Osteoblast (primary cell): ENCODE measurements at regions not wholly inside any gene's neighbourhood (a gene's known extent, or its start where the extent isn't known, plus 50 kb on each side); places are given as distances from the start of the nearest gene placed in this dataset.

Source experiments
- DNase-seq: peaks from one replicate; pipeline ENCODE4 v3.0.0; 2011; ENCODE audit warnings: low spot score, mixed read lengths; ENCODE audit not compliant: insufficient read length; ENCODE audit errors: missing footprints
- H2AFZ ChIP-seq: 2 replicates; pipeline ENCODE4 v1.6.0; 2011; ENCODE audit warnings: mild to moderate bottlenecking, low read length
- H3K27ac ChIP-seq: 2 replicates; pipeline ENCODE4 v1.5.1; 2011; ENCODE audit warnings: mild to moderate bottlenecking, low read depth, low read length, moderate library complexity
- H3K27me3 ChIP-seq: 2 replicates; pipeline ENCODE4 v1.6.0; 2012; ENCODE audit warnings: mild to moderate bottlenecking, control low read depth, inconsistent platforms, low read length, moderate library complexity; ENCODE audit not compliant: insufficient read depth
- H3K36me3 ChIP-seq: 2 replicates; pipeline ENCODE4 v1.5.1; 2011; ENCODE audit warnings: mild to moderate bottlenecking, low read length, control low read depth, moderate library complexity; ENCODE audit not compliant: insufficient read depth
- H3K4me1 ChIP-seq: 2 replicates; pipeline ENCODE4 v1.5.1; 2011; ENCODE audit warnings: mild to moderate bottlenecking, low read length, control low read depth, moderate library complexity; ENCODE audit not compliant: insufficient read depth
- H3K4me2 ChIP-seq: 2 replicates; pipeline ENCODE4 v1.6.0; 2011; ENCODE audit warnings: mild to moderate bottlenecking, low read length; ENCODE audit not compliant: insufficient read depth
- H3K4me3 ChIP-seq: fragments of 200-600 bp; sonication (generic); 3 replicates; pipeline ENCODE4 v1.5.1; 2012; ENCODE audit warnings: mild to moderate bottlenecking, low read length, inconsistent platforms; ENCODE audit not compliant: insufficient read depth
- H3K79me2 ChIP-seq: 2 replicates; pipeline ENCODE4 v1.6.0; 2012; ENCODE audit warnings: mild to moderate bottlenecking, low read length, control low read depth, inconsistent platforms; ENCODE audit not compliant: insufficient read depth
- H3K9me3 ChIP-seq: 2 replicates; pipeline ENCODE4 v1.5.1; 2011; ENCODE audit warnings: low read depth, low read length, control low read depth
- H4K20me1 ChIP-seq: 2 replicates; pipeline ENCODE4 v1.6.0; 2012; ENCODE audit warnings: mild to moderate bottlenecking, low read length, control low read depth; ENCODE audit not compliant: insufficient read depth
- TF ChIP-seq, protein P1 (sequence below): IDR thresholded peaks from 2 replicates; pipeline ENCODE4 v1.5.1; 2011; ENCODE audit warnings: mild to moderate bottlenecking, low read depth, low read length, moderate library complexity; ENCODE audit errors: extremely low read depth

DNA sequence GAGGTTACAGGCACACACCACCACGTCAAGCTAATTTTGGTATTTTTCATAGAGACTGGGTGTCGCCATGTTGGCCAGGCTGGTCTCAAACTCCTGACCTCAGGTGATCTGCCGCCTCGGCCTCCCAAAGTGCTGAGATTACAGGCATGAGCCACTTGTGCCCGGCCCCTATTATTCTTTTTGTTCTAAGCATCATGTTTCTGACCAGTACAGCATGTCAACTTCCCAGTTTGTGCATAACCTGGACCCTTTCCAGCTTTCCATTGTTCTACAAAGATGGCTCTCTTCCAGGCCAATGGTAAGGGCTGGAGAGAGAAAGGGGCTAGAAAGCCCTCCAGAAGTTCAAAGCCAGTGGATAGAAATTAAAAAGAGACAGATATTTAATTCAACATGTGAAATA lies 91.3 kb upstream of the TNFAIP3 start:
- no peak overlapping the region for H3K4me3 ChIP-seq
- H3K27ac ChIP-seq: no peak overlapping the region
- peaks cover 9% of the 10 kb centered on the region for H3K4me1 ChIP-seq
- no peak overlapping the region for H3K4me2 ChIP-seq
- TF ChIP-seq, protein P1, sequence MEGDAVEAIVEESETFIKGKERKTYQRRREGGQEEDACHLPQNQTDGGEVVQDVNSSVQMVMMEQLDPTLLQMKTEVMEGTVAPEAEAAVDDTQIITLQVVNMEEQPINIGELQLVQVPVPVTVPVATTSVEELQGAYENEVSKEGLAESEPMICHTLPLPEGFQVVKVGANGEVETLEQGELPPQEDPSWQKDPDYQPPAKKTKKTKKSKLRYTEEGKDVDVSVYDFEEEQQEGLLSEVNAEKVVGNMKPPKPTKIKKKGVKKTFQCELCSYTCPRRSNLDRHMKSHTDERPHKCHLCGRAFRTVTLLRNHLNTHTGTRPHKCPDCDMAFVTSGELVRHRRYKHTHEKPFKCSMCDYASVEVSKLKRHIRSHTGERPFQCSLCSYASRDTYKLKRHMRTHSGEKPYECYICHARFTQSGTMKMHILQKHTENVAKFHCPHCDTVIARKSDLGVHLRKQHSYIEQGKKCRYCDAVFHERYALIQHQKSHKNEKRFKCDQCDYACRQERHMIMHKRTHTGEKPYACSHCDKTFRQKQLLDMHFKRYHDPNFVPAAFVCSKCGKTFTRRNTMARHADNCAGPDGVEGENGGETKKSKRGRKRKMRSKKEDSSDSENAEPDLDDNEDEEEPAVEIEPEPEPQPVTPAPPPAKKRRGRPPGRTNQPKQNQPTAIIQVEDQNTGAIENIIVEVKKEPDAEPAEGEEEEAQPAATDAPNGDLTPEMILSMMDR: no peak
- no peak overlapping the region for H2AFZ ChIP-seq
- H3K27me3 ChIP-seq: no peaks in the 10 kb centered on the region
- H3K79me2 ChIP-seq: no peaks in the 10 kb centered on the region
- H4K20me1 ChIP-seq: no peaks in the 10 kb centered on the region
- DNase-seq: no peak
- H3K36me3 ChIP-seq: no peaks in the 10 kb centered on the region
- no peaks in the 10 kb centered on the region for H3K9me3 ChIP-seq

DNA sequence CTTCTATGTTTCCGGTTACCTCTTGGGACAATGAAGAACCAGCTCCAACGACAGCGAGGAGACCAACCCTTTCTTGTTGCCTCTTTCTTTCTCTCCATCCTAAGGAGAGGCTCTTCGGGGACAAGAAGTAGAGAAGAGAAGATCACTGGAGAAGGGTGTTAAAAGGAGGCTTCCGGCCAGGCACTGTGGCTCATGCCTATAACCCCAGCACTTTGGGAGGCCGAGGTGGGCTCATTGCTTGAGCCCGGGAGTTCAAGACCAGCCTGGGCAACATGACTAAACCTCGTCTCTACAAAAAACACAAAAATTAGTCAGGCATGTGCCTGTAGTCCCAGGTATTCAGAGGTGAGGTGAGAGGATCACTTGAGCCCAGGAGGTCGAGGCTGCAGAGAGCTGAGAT lies 90.8 kb upstream of the TNFAIP3 start:
- no peaks in the 10 kb centered on the region for H3K79me2 ChIP-seq
- TF ChIP-seq, protein P1: no peak
- H3K9me3 ChIP-seq: no peaks in the 10 kb centered on the region
- no peak overlapping the region for H3K4me3 ChIP-seq
- no peaks in the 10 kb centered on the region for H4K20me1 ChIP-seq
- H3K36me3 ChIP-seq: no peaks in the 10 kb centered on the region
- no peak overlapping the region for H2AFZ ChIP-seq
- no peaks in the 10 kb centered on the region for H3K27me3 ChIP-seq
- peaks cover 9% of the 10 kb centered on the region for H3K4me1 ChIP-seq
- no peak for DNase-seq
- no peak overlapping the region for H3K4me2 ChIP-seq
- H3K27ac ChIP-seq: no peak overlapping the region

DNA sequence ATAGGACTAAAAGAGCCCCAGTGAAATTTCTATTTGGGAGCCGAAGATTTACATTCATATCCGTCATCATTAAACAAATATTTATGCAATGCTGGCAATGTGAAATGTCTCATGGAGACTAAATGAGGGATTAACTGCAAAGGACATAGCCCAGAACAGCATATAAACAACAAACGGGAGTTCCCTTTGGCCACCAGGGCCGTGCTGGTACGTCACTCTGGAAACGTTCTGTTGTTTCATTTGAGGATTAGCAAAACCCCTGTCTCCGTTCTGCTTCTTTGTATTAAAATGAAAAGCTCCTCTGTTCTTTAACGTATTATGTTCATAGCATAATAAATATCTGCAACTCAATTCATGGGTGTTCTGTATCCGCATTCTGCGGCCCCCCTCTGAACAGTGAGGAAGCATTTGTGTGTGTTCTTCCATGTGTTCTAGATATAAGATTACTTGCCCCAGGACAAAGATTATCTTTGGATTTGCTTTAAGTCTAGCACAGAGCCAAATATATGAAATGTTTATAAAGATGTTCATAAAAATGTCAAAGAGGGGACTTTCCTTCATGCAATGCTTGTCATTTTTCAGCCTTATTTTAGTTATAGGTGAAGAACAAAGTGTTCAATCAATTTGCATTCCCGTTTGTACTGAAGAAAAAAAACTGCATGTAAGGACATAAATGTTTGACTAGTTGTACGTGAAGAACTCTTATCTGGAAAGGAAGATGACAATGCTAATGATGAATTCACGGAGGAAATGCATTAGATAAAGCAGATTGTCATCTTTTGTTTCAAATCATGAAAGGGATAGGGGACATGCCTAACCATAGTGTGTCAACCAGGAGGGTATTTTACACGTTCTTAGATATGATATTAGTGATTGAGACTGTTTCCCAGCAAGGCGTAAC lies 90.0 kb upstream of the TNFAIP3 start:
- Histone ChIP-seq H2AFZ (peak overlapping the region; percentile 49), H3K36me3 (no peaks in the 10 kb centered on the region), H3K4me2 (no peak overlapping the region), H3K4me1 (peaks cover 9% of the 10 kb centered on the region), H3K4me3 (no peak overlapping the region), H3K79me2 (no peaks in the 10 kb centered on the region), H4K20me1 (no peaks in the 10 kb centered on the region), H3K27me3 (no peaks in the 10 kb centered on the region), H3K9me3 (no peaks in the 10 kb centered on the region), H3K27ac (no peak overlapping the region)
- DNase-seq: peak; percentile 69
- TF ChIP-seq, protein P1: no peak

DNA sequence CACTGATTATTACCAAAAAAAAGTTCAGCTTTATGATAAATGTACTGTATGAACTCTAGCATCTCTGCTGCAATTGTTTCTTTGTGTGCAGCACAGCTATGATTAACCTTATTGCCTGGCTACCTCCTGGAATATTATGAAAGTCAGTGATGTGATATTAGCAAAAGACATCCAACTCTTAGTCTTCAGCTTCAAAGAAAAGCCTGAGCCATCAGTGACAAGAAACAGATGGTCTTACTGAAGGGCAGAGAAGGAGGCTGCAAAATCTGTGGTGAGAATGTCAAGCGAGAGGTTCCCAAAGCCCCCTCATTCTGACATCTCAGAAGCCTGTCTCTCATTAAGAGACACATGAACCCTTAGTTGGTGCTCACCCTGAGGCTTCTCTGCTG lies 89.4 kb upstream of the TNFAIP3 start:
- Histone ChIP-seq H3K27ac (no peak overlapping the region), H4K20me1 (no peaks in the 10 kb centered on the region), H3K27me3 (no peaks in the 10 kb centered on the region), H3K9me3 (no peaks in the 10 kb centered on the region), H3K4me1 (peaks cover 9% of the 10 kb centered on the region), H3K36me3 (no peaks in the 10 kb centered on the region), H2AFZ (no peak overlapping the region), H3K4me2 (no peak overlapping the region), H3K79me2 (no peaks in the 10 kb centered on the region), H3K4me3 (no peak overlapping the region)
- TF ChIP-seq, protein P1: no peak
- no peak for DNase-seq
